ENCODE measurements at regions not wholly inside any gene's neighbourhood (a gene's known extent, or its start where the extent isn't known, plus 50 kb on each side); places are given as distances from the start of the nearest gene placed in this dataset.

DNA sequence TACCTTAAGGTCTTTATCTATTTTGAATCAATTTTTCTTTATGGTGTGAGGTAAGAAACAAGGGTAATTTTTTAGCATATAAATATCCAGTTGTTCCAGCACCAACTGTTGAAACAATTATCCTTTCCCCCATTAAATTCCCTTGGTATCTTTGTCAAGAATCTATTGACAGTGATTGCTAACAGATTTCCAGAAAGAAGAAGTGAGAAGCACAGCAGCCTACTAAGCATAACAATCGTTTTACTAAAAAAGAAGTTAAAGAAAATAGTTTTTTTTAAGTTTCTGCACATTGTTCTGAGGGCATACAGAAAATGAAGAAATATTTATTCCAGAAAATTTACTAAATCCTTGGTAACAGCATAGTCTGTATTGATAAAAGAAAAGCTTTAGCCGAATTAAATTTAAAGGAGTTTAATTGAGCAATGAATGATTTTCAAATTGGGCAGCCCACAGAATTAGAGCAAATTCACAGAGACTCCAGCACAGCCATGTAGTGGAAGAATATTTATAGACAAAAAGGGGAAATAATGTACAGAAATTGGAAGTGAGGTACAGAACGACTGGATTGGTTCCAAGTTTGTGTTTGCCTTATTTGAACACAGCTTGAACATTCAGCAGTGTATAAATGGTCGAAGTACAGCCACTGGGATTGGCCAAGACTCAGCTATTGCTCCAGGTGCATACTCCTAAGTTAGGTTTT is 97.9 kb upstream of the UST start:
- Histone ChIP-seq H3K9ac (ENCODE audit: insufficient read depth, low read length) (no peak overlapping the region), H3K27me3 (ENCODE audit: control insufficient read depth, insufficient read depth, low read length) (no peaks in the 10 kb centered on the region), H2AFZ (ENCODE audit: low read length) (no peak overlapping the region), H3K79me2 (ENCODE audit: control insufficient read depth, insufficient read depth, low read length) (no peaks in the 10 kb centered on the region), H3K4me1 (ENCODE audit: control insufficient read depth, extremely low read depth, insufficient read depth, low read length) (no peaks in the 10 kb centered on the region), H3K9me3 (ENCODE audit: control insufficient read depth, insufficient read depth, low read depth, low read length) (no peaks in the 10 kb centered on the region), H4K20me1 (ENCODE audit: control insufficient read depth, extremely low read depth, insufficient read depth, low read length) (no peaks in the 10 kb centered on the region), H3K36me3 (ENCODE audit: control insufficient read depth, insufficient read depth, low read length) (no peaks in the 10 kb centered on the region), H3K4me3 (replicated peaks in 1 of 4; ENCODE audit: control extremely low read depth in 1 of 4, insufficient read depth in 1 of 4, low read depth in 3 of 4, low read length in 4 of 4) (no peak overlapping the region), H3K4me2 (ENCODE audit: extremely low read depth, insufficient read depth, low read length) (no peak overlapping the region), H3K27ac (ENCODE audit: insufficient read depth, low read length) (no peak overlapping the region)
- no peak for DNase-seq (ENCODE audit: low read depth in 2 of 2)
- TF ChIP-seq, protein P1, sequence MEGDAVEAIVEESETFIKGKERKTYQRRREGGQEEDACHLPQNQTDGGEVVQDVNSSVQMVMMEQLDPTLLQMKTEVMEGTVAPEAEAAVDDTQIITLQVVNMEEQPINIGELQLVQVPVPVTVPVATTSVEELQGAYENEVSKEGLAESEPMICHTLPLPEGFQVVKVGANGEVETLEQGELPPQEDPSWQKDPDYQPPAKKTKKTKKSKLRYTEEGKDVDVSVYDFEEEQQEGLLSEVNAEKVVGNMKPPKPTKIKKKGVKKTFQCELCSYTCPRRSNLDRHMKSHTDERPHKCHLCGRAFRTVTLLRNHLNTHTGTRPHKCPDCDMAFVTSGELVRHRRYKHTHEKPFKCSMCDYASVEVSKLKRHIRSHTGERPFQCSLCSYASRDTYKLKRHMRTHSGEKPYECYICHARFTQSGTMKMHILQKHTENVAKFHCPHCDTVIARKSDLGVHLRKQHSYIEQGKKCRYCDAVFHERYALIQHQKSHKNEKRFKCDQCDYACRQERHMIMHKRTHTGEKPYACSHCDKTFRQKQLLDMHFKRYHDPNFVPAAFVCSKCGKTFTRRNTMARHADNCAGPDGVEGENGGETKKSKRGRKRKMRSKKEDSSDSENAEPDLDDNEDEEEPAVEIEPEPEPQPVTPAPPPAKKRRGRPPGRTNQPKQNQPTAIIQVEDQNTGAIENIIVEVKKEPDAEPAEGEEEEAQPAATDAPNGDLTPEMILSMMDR (conservative IDR thresholded peaks at IDR 0.05 in 1 of 2, IDR thresholded peaks at IDR 0.05 in 1 of 2; ENCODE audit: low read depth in 1 of 2, low read length in 2 of 2) = no peak
- no peak for TF ChIP-seq EZH2 (IDR thresholded peaks at IDR 0.05; ENCODE audit: low read length, missing control alignments)

DNA sequence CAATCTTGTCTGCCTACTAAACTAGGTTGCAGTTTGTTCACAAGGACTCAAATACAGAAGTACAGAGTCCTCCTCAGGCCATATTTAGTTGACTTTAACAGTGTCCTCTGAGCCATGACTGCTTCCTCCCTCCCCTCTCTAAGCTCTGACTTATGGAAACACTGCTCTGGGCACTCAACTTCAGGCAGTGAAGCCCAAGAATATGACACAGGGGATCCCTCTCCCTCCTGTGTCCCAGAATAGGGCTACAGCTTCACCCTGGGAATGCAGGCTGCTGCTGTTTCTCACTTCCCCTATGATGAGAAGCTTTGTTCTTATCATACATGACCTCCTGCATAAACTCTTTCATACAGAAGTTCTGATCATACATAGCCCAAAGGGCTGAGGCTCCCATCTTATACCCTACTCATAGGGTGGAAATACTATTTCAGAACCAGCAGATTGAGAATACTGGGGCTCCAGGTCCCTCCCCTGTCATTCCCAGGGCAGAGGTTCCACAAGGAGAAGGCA is 97.3 kb upstream of the UST start:
- Histone ChIP-seq H3K27me3 (ENCODE audit: control insufficient read depth, insufficient read depth, low read length) (no peaks in the 10 kb centered on the region), H3K9me3 (ENCODE audit: control insufficient read depth, insufficient read depth, low read depth, low read length) (no peaks in the 10 kb centered on the region), H2AFZ (ENCODE audit: low read length) (no peak overlapping the region), H3K4me2 (ENCODE audit: extremely low read depth, insufficient read depth, low read length) (no peak overlapping the region), H4K20me1 (ENCODE audit: control insufficient read depth, extremely low read depth, insufficient read depth, low read length) (no peaks in the 10 kb centered on the region), H3K36me3 (ENCODE audit: control insufficient read depth, insufficient read depth, low read length) (no peaks in the 10 kb centered on the region), H3K27ac (ENCODE audit: insufficient read depth, low read length) (no peak overlapping the region), H3K4me1 (ENCODE audit: control insufficient read depth, extremely low read depth, insufficient read depth, low read length) (no peaks in the 10 kb centered on the region), H3K9ac (ENCODE audit: insufficient read depth, low read length) (no peak overlapping the region), H3K4me3 (replicated peaks in 1 of 4; ENCODE audit: control extremely low read depth in 1 of 4, insufficient read depth in 1 of 4, low read depth in 3 of 4, low read length in 4 of 4) (no peak overlapping the region), H3K79me2 (ENCODE audit: control insufficient read depth, insufficient read depth, low read length) (no peaks in the 10 kb centered on the region)
- DNase-seq (ENCODE audit: low read depth in 2 of 2) = no peak
- TF ChIP-seq, protein P1 (conservative IDR thresholded peaks at IDR 0.05 in 1 of 2, IDR thresholded peaks at IDR 0.05 in 1 of 2; ENCODE audit: low read depth in 1 of 2, low read length in 2 of 2) = no peak
- TF ChIP-seq EZH2 (IDR thresholded peaks at IDR 0.05; ENCODE audit: low read length, missing control alignments) = no peak

DNA sequence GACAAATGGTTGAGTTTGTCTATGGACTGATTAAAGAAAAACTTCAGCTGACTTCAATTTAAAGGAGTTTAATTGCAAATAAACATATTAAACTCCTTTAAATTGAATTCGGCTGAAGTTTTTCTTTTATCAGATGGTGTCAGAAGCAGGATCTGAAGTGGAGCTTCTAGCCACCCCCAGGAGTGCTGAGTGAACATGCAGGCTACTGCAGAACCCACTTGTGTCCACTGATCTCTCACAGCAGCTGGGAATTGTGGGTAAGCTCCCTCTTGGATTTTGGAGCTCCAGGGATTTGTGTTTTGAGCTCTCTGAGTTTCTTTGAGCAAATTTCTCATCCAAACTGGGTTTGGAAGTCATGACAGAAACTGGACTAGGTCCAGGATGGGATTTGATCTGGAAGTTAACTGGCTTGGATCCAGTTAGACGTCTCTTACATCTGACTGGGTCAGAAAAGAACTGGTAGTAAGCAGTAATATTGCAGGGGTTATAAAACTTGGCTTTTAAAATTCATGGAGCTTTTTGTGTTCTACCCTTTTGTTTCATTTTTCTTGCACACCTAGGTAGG is 95.8 kb upstream of the UST start:
- DNase-seq (ENCODE audit: low read depth in 2 of 2) = no peak
- Histone ChIP-seq H2AFZ (ENCODE audit: low read length) (no peak overlapping the region), H3K4me1 (ENCODE audit: control insufficient read depth, extremely low read depth, insufficient read depth, low read length) (no peaks in the 10 kb centered on the region), H3K9ac (ENCODE audit: insufficient read depth, low read length) (no peak overlapping the region), H3K79me2 (ENCODE audit: control insufficient read depth, insufficient read depth, low read length) (no peaks in the 10 kb centered on the region), H3K36me3 (ENCODE audit: control insufficient read depth, insufficient read depth, low read length) (no peaks in the 10 kb centered on the region), H3K4me3 (replicated peaks in 1 of 4; ENCODE audit: control extremely low read depth in 1 of 4, insufficient read depth in 1 of 4, low read depth in 3 of 4, low read length in 4 of 4) (no peak overlapping the region), H4K20me1 (ENCODE audit: control insufficient read depth, extremely low read depth, insufficient read depth, low read length) (no peaks in the 10 kb centered on the region), H3K9me3 (ENCODE audit: control insufficient read depth, insufficient read depth, low read depth, low read length) (no peaks in the 10 kb centered on the region), H3K27ac (ENCODE audit: insufficient read depth, low read length) (no peak overlapping the region), H3K27me3 (ENCODE audit: control insufficient read depth, insufficient read depth, low read length) (no peaks in the 10 kb centered on the region), H3K4me2 (ENCODE audit: extremely low read depth, insufficient read depth, low read length) (no peak overlapping the region)
- TF ChIP-seq, protein P1 (conservative IDR thresholded peaks at IDR 0.05 in 1 of 2, IDR thresholded peaks at IDR 0.05 in 1 of 2; ENCODE audit: low read depth in 1 of 2, low read length in 2 of 2) = no peak
- no peak for TF ChIP-seq EZH2 (IDR thresholded peaks at IDR 0.05; ENCODE audit: low read length, missing control alignments)
